Esophagus muscularis mucosa (tissue), 4 donors: ENCODE measurements at regions not wholly inside any gene's neighbourhood (a gene's known extent, or its start where the extent isn't known, plus 50 kb on each side); places are given as distances from the start of the nearest gene placed in this dataset.

ENCODE experiments used
- DNase-seq: peaks from one replicate; pipeline ENCODE4 v3.0.0-alpha.2; 2017; ENCODE audit errors: extremely low spot score
- H3K27ac ChIP-seq, 4 donors: fragments of 200-600 bp; sonication (generic); replicated peaks in 1 of 4; 1 replicate in 3 of 4; 2 replicates in 1 of 4; pipeline ENCODE4 v1.5.1; 2016 to 2019; ENCODE audit warnings: mild to moderate bottlenecking in 1 of 4
- H3K27me3 ChIP-seq, 4 donors: fragments of 200-600 bp; sonication (generic); one replicate each; pipeline versions ENCODE4 v1.5.1 to v1.6.0; 2016 to 2019
- H3K36me3 ChIP-seq, 4 donors: fragments of 200-600 bp; sonication (generic); one replicate each; pipeline ENCODE4 v1.5.1; 2016 to 2019
- H3K4me1 ChIP-seq, 4 donors: fragments of 200-600 bp; sonication (generic); one replicate each; pipeline ENCODE4 v1.5.1; 2016 to 2019
- H3K4me3 ChIP-seq, 4 donors: fragments of 200-600 bp; sonication (generic); 1 replicate in 2 of 4; 2 replicates in 2 of 4; pipeline ENCODE4 v1.5.1; 2016 to 2019; ENCODE audit warnings: mild to moderate bottlenecking in 4 of 4, moderate library complexity in 1 of 4
- H3K9me3 ChIP-seq, 4 donors: fragments of 200-600 bp; sonication (generic); 1 replicate in 3 of 4; 2 replicates in 1 of 4; pipeline ENCODE4 v1.5.1; 2016 to 2019
- EP300 ChIP-seq: sonication (generic); formaldehyde crosslinking; IDR thresholded peaks from one replicate; pipeline ENCODE4 v1.6.1; 2017; ENCODE audit warnings: antibody characterized with exemption
- POLR2A ChIP-seq: fragments of 450-650 bp; IDR thresholded peaks from one replicate; pipeline ENCODE4 v1.6.1; 2017; ENCODE audit warnings: antibody characterized with exemption, moderate library complexity, mild to moderate bottlenecking, low read depth
- POLR2AphosphoS5 ChIP-seq, 2 donors: sonication (generic); formaldehyde crosslinking; IDR thresholded peaks; one replicate each; pipeline ENCODE4 v1.6.1; 2017; ENCODE audit warnings: antibody characterized with exemption in 2 of 2
- WGBS: methylation state at CpG from one replicate; pipeline ENCODE4 v1.1.5; 2018; 5-methylcytosine and 5-hydroxymethylcytosine counted together
- intact Hi-C: fragments of 100-400 bp; cut with DNase I; formaldehyde crosslinking; loops from one replicate; pipeline ENCODE4 v1.15.1; 2023
- TF ChIP-seq, protein P1 (sequence below), 3 experiments: fragments of 200-600 bp in 2 of 3; fragments of 450-650 bp in 1 of 3; sonication (generic) in 2 of 3; IDR thresholded peaks; one replicate each; pipeline ENCODE4 v1.5.1; 2017 to 2019; ENCODE audit warnings: antibody characterized with exemption in 3 of 3, mild to moderate bottlenecking in 2 of 3, moderate library complexity in 1 of 3

DNA sequence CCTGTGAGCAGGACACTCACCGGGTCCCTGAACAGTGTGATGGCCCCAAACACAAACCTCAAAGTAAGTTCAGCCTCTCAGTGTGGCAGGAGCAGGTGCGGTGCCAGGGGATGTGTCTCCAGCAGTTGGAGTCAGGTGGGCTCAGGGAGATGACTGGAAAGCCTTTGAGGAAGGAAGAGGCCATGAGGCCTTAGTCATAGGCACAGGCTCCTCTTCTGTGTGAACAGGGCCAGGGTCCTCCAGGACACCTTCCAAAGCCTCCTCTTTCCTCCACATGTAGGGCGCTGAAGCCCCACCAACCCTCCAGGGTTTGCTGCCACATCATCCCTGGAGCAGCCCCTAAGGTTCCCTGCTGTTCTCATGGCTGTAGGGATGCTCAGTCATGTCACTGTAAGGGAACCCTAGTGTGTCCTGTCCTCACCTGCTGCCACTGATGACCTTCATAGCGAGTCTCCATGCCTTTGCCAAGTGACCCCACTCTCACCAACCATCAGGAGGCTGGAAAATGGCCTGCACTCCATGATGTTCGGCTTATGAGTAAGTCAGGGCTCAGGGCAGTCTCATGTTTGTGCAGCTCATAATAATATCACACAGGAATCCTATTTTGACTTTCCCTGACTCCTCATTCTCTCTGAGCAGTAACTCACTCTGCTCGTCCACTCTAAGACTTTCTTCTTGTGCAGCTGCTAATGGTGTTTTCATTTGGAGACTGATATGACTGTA, 1152.9 kb downstream of the RPIA start:
- H3K9me3 ChIP-seq: peaks cover 0 to 7% (median 0%) of the 10 kb centered on the region in 4 donors
- H3K27me3 ChIP-seq: peaks cover 0 to 17% (median 0%) of the 10 kb centered on the region in 4 donors
- intact Hi-C loops: no loop called here
- H3K36me3 ChIP-seq: no peaks in the 10 kb centered on the region
- WGBS: 58% methylated on average over 6 of the region's 6 CpGs
- H3K4me3 ChIP-seq: no peak overlapping the region
- no peak for TF ChIP-seq POLR2AphosphoS5 (IDR thresholded peaks at IDR 0.05)
- DNase-seq: peak; percentile 92
- H3K4me1 ChIP-seq: no peaks in the 10 kb centered on the region
- H3K27ac ChIP-seq: no peak overlapping the region

DNA sequence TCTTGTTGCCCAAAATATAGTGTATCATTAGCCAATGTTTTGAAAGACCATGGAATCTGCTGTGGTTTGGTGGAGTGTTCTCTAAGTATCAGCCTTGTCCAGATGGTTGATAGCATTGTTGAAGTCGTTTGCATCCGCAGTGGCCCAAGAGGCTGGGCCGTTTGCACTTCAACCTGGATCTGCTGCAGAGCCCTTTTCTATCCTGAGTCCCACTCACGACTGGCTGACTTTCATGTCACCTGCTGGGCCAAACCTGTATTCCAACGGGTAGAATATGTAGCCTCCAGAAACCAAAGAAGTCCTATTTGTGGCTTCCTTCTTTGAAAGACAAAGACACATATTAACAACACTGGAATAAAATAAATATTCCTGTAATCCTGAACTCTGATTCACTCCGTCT, 1154.1 kb downstream of the RPIA start:
- peaks cover 0 to 19% (median 0%) of the 10 kb centered on the region in 4 donors for H3K27me3 ChIP-seq
- H3K4me3 ChIP-seq: no peak overlapping the region
- DNase-seq: no peak
- TF ChIP-seq POLR2AphosphoS5 (IDR thresholded peaks at IDR 0.05) (no peak), EP300 (no peak), POLR2A (no peak)
- TF ChIP-seq, protein P1, sequence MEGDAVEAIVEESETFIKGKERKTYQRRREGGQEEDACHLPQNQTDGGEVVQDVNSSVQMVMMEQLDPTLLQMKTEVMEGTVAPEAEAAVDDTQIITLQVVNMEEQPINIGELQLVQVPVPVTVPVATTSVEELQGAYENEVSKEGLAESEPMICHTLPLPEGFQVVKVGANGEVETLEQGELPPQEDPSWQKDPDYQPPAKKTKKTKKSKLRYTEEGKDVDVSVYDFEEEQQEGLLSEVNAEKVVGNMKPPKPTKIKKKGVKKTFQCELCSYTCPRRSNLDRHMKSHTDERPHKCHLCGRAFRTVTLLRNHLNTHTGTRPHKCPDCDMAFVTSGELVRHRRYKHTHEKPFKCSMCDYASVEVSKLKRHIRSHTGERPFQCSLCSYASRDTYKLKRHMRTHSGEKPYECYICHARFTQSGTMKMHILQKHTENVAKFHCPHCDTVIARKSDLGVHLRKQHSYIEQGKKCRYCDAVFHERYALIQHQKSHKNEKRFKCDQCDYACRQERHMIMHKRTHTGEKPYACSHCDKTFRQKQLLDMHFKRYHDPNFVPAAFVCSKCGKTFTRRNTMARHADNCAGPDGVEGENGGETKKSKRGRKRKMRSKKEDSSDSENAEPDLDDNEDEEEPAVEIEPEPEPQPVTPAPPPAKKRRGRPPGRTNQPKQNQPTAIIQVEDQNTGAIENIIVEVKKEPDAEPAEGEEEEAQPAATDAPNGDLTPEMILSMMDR (IDR thresholded peaks at IDR 0.05): no peak
- no peak overlapping the region for H3K27ac ChIP-seq
- H3K4me1 ChIP-seq: no peaks in the 10 kb centered on the region
- no peaks in the 10 kb centered on the region for H3K36me3 ChIP-seq
- intact Hi-C loops: no loop called here
- peaks cover 0 to 7% (median 0%) of the 10 kb centered on the region in 4 donors for H3K9me3 ChIP-seq
- 60% methylated on average over 6 of the region's 6 CpGs for WGBS

DNA sequence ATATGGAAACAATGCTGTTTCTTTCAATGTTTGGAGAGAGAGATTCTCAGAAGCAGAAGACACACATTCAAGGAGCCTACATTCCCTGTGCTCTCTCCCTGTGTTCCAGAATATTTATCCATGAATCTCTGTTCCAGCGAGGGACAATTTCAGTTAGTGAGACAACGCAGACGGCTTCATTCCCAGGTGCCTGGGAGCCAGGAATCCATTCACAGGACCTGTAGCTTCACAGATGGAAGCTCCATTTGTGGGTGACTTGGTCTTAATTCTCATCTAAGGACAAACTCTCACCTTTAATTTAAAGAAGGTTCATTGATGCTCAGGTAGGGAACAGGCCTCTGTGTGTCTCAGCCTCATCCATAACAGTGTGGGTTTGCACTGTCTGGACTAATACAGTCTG, 1156.6 kb downstream of the RPIA start:
- Histone ChIP-seq H3K4me3 (no peak overlapping the region), H3K9me3 (no peaks in the 10 kb centered on the region), H3K27ac (no peak overlapping the region), H3K27me3 (peaks cover 0 to 31% (median 0%) of the 10 kb centered on the region in 4 donors), H3K4me1 (no peaks in the 10 kb centered on the region), H3K36me3 (no peaks in the 10 kb centered on the region)
- no peak for TF ChIP-seq POLR2A
- no peak for TF ChIP-seq POLR2AphosphoS5 (IDR thresholded peaks at IDR 0.05)
- TF ChIP-seq, protein P1 (IDR thresholded peaks at IDR 0.05): no peak
- no peak for TF ChIP-seq EP300
- intact Hi-C loops: no loop called here
- WGBS: 86% methylated on average over 3 of the region's 3 CpGs
- no peak for DNase-seq

DNA sequence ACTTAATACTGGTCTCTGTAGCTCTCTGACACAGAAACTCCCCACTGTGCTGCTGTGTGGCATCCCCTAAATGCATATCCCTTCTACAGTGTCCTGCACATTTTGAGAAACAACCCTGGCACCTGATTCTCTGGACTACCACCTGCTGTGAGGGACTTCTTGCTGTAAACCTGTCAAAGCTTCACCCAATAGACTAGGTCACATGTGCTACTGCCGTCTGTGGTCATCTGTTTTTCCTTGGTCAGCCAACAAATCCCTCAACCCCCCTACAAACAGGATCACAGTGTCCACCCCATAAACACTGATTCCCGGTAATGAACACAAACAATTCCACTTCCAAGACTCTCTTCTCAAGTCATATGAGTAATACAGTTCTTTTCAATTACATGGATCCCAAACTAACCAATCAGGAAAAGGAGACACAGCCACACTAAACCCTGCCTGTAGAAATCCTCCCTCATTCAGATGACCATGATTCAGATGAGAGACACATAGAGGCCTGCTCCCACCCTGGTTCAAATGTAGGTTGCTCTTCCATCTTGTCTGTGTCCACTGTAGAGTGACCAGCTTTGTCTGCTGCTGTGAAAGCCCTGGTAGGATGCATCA, 1157.4 kb downstream of the RPIA start:
- Histone ChIP-seq H3K4me3 (no peak overlapping the region), H3K27ac (no peak overlapping the region), H3K27me3 (peaks cover 0 to 31% (median 0%) of the 10 kb centered on the region in 4 donors), H3K9me3 (no peaks in the 10 kb centered on the region), H3K36me3 (no peaks in the 10 kb centered on the region), H3K4me1 (no peaks in the 10 kb centered on the region)
- intact Hi-C loops: no loop called here
- WGBS: 63% methylated on average over 2 of the region's 2 CpGs
- TF ChIP-seq POLR2A (no peak), EP300 (no peak), POLR2AphosphoS5 (IDR thresholded peaks at IDR 0.05) (no peak)
- TF ChIP-seq, protein P1 (IDR thresholded peaks at IDR 0.05): no peak
- DNase-seq: no peak

DNA sequence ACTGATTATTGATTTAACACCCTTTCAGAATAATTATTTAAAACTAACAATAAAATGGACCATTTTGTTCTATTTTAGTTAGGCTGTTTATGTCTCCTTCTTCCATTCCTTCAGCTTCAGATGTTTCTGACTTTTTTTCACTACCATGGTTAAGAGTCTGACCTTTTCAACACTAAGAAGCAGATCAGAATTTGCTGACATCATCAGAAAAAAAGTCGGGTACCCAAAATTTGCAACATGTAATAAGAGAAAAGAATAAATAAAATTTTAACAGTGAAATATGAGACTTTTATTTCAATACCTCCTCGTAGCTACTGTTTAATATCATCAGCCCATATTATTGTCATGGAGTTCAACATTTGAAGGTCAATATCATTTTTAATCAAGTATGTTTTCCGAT, 1158.3 kb downstream of the RPIA start:
- H3K36me3 ChIP-seq: no peaks in the 10 kb centered on the region
- intact Hi-C loops: no loop called here
- no peaks in the 10 kb centered on the region for H3K4me1 ChIP-seq
- WGBS: 77% methylated on average over 3 of the region's 3 CpGs
- no peak for DNase-seq
- no peaks in the 10 kb centered on the region for H3K9me3 ChIP-seq
- TF ChIP-seq EP300 (no peak), POLR2AphosphoS5 (IDR thresholded peaks at IDR 0.05) (no peak), POLR2A (no peak)
- TF ChIP-seq, protein P1 (IDR thresholded peaks at IDR 0.05): no peak
- H3K4me3 ChIP-seq: no peak overlapping the region
- H3K27me3 ChIP-seq: peaks cover 0 to 25% (median 0%) of the 10 kb centered on the region in 4 donors
- no peak overlapping the region for H3K27ac ChIP-seq
